A673 (cell line): ENCODE measurements at regions not wholly inside any gene's neighbourhood (a gene's known extent, or its start where the extent isn't known, plus 50 kb on each side); places are given as distances from the start of the nearest gene placed in this dataset.

Experiments
- CTCF ChIP-seq: fragments of 300-800, 200-600 bp; sonication (generic); conservative IDR thresholded peaks from 2 replicates; pipeline ENCODE4 v1.5.1; 2017; ENCODE audit warnings: low read depth, mild to moderate bottlenecking, antibody characterized with exemption, low read length, moderate library complexity, mixed read lengths
- EZH2 ChIP-seq: fragments of 200-600 bp; sonication (generic); IDR thresholded peaks from 2 replicates; pipeline ENCODE4 v1.6.1; 2017; ENCODE audit warnings: borderline replicate concordance, low read depth, mild to moderate bottlenecking, mixed read lengths, antibody characterized with exemption, low read length; ENCODE audit not compliant: poor library complexity, severe bottlenecking

GRCh38 chr15:57883701-57884100 lies 177.2 kb downstream of the POLR2M start:
- TF ChIP-seq CTCF (no peak), EZH2 (no peak)
